HG03432 (cell line): ENCODE measurements at regions not wholly inside any gene's neighbourhood (a gene's known extent, or its start where the extent isn't known, plus 50 kb on each side); places are given as distances from the start of the nearest gene placed in this dataset.

Source experiments
- ATAC-seq: cut with Tn5 transposase; IDR thresholded peaks from one replicate; pipeline ENCODE4 v1.9.1; 2021; ENCODE audit warnings: mild to moderate bottlenecking, moderate library complexity; ENCODE audit not compliant: unreplicated experiment

DNA sequence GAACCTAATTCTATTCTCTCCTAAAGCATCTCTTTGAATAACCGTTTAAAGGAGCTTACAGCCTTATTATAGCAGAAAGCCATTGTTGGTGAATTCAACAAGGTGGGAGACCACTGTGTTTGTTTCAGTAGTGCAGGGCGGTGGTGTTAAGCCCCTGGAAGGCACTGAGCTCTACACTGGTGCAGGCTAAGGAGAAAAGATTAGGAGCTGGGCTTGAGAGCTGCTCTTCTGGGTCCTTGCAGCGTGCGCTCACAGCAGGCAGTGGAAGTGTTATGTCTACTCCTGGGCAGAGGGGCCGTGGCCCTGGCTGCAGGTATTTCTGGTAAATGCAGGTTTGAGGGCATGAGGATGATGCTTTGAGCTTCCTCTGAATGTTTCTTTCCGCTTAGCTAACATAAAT is 361.2 kb downstream of the RNF144B start:
- ATAC-seq, result no peak

DNA sequence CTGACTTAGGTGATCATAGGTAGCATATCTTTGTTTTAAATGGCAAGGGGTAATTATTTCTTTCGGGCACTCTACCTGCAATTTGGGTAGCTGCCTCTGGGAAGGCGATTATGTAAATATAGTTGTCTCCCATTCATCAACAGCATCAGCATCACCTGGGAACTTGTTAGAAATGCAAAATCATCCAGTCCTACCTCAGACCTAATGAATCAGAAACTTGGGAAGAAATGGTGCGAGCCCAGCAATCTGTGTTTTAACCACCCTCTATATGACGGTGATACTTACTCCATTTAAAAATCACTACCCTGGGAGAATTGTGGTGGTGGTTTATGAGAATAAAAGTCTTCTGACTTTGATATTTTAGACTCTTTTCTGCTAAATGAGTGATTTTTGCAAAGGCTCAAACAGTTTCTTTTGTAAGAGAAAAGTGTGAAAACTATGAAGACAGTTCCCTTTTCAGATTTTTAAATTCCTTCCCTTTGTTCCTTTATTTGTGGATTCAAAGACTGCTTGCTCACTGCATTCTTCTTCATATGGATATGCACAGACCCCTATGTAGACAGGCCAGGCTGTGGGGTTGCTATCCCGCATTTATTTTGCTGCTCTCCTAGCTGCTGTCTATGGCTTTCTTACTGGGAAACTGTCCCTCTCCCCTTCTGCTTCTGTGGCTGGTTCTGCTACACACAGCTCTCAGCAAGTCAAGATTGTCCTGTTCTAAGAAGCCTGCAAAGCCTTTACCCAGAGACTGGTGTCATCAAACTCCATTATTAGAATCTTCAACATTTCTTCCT is 365.3 kb downstream of the RNF144B start:
- ATAC-seq, result no peak

DNA sequence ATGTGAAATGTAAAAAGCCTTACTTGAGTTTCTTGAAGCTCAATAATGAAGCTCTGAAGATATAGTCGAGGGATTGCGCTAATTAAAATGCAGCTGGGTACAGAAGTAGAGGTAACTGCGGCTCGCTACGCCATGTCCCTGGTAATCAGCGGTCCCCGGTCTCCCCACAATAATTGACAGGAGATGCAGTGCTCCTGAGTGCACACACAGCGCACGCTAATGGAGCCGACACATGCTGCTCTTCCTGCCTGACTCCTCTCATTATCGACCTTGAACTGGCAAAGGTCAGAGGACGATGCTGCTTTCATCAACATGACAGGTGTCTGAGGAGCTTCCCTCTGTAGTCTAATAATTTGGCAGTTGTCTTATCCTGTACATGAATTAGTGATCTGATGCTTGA is 365.9 kb downstream of the RNF144B start:
- ATAC-seq, result no peak

GRCh38 chr6:18763086-18763485 is 375.9 kb downstream of the RNF144B start:
- no peak for ATAC-seq

- ATAC-seq, result no peak
These were observed 397.6 kb downstream of the RNF144B start for GRCh38 chr6:18784794-18785193.

DNA sequence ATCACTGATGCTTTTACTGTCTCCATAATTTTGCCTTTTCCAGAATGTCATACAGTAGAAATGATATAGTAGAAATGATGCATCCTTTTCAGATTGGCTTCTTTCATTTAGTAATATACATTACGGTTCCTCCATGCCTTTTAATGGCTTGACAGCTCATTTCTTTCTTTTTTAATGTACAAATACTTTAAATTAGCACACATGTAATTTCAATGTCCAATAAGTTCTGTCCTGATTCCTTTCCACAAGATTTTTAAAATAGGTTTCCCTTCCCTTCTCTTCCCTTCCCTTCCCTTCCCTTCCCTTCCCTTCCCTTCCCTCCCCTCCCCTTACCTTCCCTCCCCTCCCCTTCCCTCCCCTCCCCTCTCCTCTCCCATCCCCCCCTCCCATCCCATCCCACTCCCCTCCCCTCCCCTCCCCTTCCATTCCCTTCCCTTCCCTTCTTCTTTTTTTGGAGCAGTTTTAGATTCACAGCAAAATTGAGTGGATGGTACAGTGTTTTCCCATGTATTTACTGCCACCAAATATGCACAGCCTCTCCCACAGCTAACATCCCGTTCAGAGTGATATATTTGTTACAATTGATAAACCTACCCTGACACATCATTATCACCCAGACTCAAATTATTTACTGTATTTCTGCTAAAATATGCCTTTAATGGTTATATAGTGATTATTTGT is 398.8 kb downstream of the RNF144B start:
- ATAC-seq, result no peak

GRCh38 chr6:18792866-18793265 is 405.7 kb downstream of the RNF144B start:
- no peak for ATAC-seq

DNA sequence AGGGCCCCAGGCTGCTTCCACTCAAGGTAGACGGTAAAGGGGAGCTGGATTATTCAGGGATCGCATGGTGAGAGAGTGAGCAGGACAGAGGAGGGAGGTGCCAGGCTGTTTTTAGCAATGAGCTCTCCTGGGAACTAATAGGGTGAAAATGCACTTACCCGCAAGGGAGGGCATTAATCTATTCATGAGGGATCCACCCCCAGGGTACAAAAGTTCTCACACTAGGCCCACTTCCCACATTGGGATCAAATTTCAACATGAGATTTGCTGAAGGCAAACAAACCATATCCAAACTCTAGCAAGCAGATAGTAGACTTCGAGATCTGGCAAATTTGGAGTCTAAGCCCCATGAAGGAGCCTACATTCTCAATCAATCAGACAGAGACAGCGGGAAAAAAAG is 408.6 kb downstream of the RNF144B start:
- no peak for ATAC-seq

DNA sequence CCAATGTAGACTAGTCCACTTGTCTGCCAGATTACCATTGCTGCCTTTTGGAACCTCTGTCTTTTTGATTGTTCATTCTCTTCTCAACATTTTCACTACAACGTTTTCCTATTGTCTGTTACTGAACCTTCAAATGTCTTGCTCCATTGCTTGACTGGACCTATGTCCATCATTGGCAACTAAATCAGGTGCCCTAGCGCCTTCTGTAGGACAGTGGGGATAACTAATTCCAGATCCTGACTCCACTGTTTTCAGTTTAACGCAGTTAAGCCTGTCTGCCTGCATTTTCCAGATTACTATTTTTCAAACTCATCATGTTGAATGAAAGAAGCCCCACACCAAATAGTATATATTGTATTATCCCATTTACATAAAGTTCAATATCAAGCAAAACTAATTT is 433.6 kb downstream of the RNF144B start:
- no peak for ATAC-seq

DNA sequence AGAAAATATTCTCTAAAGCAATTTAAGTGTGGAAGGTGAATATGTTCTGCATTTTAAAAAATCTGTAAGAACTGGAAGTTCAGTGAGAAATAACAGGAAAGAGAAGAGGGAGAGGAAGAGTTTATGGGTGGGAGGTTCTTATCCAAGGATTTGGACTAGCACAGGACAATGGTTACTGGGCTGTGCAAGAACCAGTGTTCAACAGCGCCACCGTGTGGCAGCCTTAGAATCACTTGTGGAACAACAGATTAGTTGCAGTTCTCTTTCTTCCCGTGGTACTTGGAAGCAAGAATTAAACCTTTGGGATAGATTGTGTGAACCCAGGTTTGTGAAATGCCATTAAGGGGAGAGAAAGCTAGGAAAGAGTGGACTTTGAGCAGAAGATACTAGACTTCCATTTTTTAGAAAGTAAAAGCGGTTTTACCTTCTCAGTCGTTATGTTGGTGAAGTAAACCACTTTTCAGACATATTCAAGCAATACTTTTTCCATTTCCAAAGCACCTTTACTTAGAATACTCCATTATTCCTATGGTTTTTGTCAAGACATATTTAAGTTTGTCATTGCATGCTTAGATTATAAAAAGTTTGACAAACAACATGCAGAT is 436.7 kb downstream of the RNF144B start:
- peak; percentile 53 for ATAC-seq

- no peak for ATAC-seq
These were observed 442.2 kb downstream of the RNF144B start for GRCh38 chr6:18829272-18829870.

GRCh38 chr6:18835976-18836375 is 448.8 kb downstream of the RNF144B start:
- ATAC-seq, result no peak

DNA sequence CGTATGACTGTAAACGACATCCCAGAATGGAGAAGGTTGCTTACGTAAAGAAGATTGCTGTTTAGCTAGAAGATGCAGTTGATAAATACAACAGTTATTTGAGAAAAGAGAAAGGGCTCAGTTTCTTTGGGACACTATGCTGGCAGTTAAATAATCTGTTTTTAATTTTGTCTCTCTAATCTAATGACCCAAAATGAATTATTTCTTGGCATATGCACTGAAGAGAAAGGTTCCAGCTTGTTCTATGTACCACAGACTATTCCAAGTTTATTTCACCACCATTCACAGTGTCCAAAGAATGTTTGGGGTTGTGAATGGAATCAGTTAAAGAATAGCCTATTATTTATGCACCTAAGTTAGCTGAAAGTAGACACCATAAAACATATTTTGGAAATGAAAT is 449.9 kb downstream of the RNF144B start:
- ATAC-seq, result no peak

GRCh38 chr6:18842534-18842933 is 455.4 kb downstream of the RNF144B start:
- no peak for ATAC-seq

GRCh38 chr6:18845896-18846295 is 458.7 kb downstream of the RNF144B start:
- ATAC-seq, result no peak

GRCh38 chr6:18846327-18846726 is 459.2 kb downstream of the RNF144B start:
- no peak for ATAC-seq

DNA sequence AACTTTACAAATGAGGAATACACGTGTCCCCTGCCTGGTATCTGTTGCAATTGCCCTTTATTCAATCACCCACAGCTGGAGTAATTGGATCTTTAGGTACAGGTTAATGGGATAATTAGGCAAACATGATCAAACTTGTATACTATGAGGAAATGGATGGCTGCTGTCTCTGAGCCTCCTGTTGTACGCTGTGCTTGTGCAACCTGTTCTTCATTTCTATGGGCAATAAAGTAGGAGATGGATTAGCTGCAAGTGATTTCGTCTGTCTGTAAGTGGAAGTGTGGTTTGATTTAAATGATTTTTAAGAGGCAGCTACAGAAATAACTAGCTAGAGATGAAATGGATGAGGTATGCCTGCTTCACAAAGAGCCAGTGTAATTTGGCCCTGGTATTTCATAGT is 474.1 kb downstream of the RNF144B start:
- ATAC-seq, result no peak

DNA sequence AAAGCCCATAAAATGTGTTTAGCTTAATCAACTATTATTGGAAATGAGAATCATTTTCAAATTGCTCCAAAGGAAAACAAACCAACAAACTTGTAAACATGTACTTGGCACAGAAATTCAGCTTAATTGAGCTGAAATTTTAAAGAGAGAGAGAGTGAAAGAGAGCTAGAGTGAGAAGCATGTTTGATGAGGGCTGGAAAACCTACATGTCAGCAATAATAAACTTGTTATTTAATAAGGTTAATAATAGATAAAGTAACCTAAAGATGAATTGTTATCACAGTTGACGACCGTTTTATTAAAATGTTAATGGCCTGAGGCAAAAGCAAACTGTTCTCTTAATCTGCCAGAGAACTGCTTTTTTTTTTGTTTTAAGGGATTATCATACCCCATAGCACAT is 496.1 kb downstream of the RNF144B start:
- no peak for ATAC-seq

- ATAC-seq, result peak; percentile 32
These were observed 496.7 kb downstream of the RNF144B start for GRCh38 chr6:18883851-18884250.

- ATAC-seq, result no peak
These were observed 506.6 kb downstream of the RNF144B start for GRCh38 chr6:18893540-18894269.

- ATAC-seq, result no peak
These were observed 510.2 kb downstream of the RNF144B start for GRCh38 chr6:18897350-18897749.
